Activated T-cell treated with anti-CD3 and anti-CD28 coated beads for 48 hours (primary cell): ENCODE measurements at regions not wholly inside any gene's neighbourhood (a gene's known extent, or its start where the extent isn't known, plus 50 kb on each side); places are given as distances from the start of the nearest gene placed in this dataset.
"Not testable (repeated sequence)": the region's sequence is repeated elsewhere in the genome, so short reads cannot be mapped to it uniquely, and the experiment has no call there.

Source experiments
- DNase-seq: peaks from one replicate; pipeline ENCODE4 v3.0.0-alpha.2; 2020; ENCODE audit warnings: low read depth

DNA sequence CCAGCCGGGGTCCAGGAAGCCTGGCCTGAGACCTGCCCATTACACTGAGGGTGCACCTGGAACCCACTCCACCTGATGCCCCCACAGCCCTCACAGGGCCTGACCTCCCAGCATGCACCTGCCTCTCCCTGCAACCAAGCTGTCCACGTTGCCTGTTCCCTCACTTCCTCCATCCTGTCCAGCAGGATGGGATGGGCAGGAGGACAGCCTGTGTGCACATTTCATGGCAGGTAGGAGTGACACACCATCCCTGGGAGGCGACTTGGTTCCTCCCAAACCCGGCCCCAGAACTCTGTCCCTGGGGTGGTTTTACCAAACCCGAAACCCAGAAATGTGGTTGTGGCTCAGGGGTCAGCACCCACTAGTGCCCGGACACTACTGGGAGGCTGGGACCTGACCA is 203.8 kb upstream of the ZNF519 start:
- DNase-seq: not testable (repeated sequence)

DNA sequence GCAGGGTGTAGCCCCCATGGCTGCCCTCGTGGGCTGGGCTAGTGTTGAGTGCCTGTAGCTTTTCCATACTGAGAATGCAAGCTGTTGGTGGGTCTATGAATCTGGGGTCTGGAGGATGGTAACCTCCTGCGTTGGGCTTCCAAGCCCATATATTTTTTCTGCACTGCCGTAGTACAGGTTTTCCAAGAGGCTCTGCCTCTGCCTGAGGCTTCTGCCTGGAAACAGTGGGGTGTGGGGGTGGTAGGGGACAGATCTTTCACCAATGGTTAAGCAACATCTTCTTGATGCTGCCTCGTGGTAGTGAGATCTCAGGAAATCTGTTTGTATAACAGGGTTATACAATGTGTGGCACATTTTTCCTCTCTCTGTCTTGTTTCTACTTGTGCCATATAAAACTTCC is 189.0 kb upstream of the ZNF519 start:
- not testable (repeated sequence) for DNase-seq

- not testable (repeated sequence) for DNase-seq
Observed at GRCh38 chr18:14301255-14301654, 169.0 kb upstream of the ZNF519 start.

DNA sequence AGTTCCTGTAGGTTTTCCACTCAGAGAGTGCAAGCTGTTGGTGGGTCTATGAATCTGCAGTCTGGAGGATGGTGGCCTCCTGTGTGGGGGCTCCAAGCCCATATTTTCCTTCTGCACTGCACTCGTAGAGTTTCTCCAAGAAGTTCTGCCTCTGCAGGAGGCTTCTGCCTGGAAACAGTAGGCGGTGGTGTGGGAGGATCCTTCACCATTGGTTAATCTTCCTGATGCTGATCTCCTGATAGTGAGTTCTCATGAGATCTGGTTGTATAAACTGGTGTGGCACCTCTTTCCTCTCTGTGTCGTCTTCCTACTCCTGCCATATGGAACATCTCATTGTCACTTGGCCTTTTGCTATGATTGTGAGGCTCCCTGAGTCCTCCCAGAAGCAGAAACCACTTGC is 162.8 kb upstream of the ZNF519 start:
- not testable (repeated sequence) for DNase-seq

- no peak for DNase-seq
Observed at GRCh38 chr18:14285053-14285452, 152.8 kb upstream of the ZNF519 start.

DNA sequence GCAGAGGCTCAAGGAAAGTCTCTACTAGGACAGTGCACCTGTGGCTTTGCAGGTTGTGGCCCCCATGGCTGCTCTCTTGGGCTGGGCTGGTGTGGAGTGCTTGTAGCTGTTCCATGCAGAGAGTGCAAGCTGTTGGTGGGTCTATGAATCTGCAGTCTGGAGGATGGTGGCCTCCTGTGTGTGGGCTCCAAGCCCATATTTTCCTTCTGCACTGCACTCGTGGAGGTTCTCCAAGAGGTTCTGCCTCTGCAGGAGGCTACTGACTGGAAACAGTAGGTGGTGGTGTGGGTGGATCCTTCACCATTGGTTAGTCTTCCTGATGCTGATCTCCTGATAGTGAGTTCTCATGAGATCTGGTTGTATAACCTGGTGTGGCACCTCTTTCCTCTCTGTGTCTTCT is 143.2 kb upstream of the ZNF519 start:
- DNase-seq: not testable (repeated sequence)

DNA sequence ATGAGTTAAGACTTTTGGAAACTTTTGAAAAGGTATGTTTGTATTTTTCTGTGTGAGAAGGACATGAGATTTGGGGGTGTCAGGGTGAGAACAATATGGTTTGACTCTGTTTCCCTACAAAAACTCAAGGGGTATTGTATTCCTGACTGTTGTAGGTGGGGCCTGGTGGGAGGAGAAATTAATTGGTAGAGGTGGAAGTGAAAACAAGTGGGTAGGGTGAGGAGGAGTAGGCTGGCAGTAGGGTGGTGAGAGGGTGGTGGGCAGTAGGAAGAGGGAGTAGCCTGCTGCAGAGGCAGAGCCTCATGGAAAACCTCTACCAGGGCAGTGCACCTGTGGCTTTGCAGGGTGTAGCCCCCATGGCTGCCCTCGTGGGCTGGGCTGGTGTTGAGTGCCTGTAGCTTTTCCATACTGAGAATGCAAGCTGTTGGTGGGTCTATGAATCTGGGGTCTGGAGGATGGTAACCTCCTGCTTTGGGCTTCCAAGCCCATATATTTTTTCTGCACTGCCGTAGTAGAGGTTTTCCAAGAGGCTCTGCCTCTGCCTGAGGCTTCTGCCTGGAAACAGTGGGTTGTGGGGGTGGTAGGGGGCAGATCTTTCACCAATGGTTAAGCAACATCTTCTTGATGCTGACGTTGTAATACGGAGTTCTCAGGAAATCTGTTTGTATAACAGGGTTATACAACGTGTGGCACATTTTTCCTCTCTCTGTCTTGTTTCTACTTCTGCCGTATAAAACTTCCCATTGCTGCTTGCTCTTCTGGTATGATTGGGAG is 133.6 kb upstream of the ZNF519 start:
- DNase-seq: not testable (repeated sequence)

GRCh38 chr18:14262786-14263185 is 130.6 kb upstream of the ZNF519 start:
- not testable (repeated sequence) for DNase-seq

DNA sequence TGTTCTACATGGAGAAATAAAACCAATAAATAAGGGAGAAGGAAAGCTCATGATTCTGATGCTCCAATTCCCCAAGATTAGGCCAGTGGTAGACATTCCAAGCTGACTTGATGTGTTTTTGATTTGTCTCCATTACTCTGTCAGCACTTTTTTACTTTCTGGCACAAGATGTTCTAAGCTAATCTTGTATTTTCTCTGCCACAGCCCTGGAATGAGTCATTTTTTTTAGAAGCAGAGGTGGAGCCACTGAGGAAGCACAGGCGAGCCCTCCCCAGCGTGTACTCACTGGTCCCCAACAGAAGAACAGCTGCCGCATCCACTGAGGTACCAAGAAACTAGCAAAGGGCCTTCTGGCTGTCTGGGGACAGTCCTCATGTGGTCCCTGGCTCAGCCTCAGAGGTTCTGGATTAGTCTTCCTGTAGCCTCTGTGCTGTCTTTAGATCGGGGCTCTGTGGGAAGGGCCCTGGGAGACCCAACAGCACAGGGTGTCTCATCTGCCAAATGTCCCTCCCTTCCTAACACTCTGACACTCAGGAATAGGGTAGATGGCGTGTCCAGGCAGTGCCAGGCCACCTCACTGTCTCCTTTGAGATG is 117.9 kb upstream of the ZNF519 start:
- DNase-seq: not testable (repeated sequence)

DNA sequence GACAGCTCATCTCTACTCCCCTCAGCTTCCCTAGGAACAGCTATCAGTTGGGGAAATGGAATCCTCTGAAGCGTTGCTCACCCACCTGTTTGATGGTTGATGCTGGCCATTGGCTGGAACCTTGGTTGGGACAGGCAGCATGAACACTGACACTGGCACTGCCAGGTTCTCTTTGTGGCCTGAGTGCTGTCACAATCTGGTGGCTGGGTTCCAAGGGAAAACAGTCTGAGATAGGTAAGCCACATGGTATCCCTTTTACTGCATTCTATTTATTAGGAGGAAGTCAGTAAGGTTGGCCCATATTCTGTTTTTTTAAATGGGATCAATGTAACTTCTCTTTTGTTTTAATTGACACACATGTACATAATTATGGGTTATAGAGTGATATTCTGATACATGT is 107.0 kb upstream of the ZNF519 start:
- not testable (repeated sequence) for DNase-seq

GRCh38 chr18:14236356-14237048 is 104.3 kb upstream of the ZNF519 start:
- DNase-seq: not testable (repeated sequence)

DNA sequence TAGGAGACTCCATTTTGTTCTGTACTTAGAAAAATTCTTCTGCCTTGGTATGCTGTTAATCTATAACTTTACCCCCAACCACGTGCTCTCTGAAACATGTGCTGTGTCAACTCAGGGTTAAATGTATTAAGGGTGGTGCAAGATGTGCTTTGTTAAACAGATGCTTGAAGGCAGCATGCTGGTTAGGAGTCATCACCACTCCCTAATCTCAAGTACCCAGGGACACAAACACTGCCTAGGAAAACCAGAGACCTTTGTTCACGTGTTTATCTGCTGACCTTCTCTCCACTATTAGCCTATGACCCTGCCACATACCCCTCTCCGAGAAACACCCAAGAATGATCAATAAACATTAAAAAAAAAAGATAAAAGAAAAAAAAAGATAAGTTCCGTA is 93.0 kb upstream of the ZNF519 start:
- not testable (repeated sequence) for DNase-seq

DNA sequence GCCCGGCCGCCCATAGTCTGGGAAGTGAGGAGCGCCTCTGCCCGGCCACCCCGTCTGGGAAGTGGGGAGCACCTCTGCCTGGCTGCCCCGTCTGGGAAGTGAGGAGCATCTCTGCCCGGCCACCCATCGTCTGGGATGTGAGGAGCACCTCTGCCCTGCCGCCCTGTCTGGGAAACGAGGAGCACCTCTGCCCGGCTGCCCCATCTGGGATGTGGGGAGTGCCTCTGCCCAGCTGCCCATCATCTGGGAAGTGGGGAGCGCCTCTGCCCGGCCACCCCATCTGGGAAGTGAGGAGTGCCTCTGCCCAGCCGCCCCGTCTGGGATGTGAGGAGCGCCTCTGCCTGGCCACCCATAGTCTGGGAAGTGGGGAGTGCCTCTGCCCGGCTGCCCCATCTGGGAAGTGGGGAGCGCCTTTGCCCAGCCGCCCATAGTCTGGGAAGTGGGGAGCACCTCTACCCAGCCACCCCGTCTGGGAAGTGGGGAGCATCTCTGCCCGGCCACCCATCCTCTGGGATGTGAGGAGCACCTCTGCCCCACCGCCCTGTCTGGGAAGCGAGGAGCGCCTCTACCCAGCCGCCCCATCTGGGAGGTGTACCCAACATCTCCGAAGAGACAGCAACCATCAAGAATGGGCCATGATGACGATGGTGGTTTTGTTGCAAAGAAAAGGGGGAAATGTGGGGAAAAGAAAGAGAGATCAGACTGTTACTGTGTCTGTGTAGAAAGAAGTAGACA is 92.5 kb upstream of the ZNF519 start:
- not testable (repeated sequence) for DNase-seq

GRCh38 chr18:14223919-14224318 is 91.7 kb upstream of the ZNF519 start:
- not testable (repeated sequence) for DNase-seq

DNA sequence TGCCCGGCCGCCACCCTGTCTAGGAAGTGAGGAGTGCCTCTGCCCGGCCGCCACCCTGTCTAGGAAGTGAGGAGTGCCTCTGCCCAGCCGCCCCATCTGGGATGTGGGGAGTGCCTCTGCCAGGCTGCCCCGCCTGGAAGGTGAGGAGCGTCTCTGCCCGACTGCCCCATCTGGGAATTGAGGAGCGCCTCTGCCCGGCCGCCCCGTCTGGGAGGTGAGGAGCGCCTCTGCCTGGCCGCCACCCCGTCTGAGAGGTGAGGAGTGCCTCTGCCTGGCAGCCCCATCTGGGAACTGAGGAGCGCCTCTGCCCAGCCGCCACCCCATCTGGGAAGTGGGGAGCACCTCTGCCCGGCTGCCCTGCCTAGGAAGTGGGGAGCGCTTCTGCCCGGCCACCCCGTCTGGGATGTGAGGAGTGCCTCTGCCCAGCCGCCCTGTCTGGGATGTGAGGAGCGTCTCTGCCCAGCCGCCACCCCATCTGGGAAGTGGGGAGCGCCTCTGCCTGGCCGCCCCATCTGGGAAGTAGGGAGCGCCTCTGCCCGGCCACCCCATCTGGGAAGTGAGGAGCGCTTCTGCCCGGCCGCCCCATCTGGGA is 91.1 kb upstream of the ZNF519 start:
- DNase-seq: not testable (repeated sequence)

DNA sequence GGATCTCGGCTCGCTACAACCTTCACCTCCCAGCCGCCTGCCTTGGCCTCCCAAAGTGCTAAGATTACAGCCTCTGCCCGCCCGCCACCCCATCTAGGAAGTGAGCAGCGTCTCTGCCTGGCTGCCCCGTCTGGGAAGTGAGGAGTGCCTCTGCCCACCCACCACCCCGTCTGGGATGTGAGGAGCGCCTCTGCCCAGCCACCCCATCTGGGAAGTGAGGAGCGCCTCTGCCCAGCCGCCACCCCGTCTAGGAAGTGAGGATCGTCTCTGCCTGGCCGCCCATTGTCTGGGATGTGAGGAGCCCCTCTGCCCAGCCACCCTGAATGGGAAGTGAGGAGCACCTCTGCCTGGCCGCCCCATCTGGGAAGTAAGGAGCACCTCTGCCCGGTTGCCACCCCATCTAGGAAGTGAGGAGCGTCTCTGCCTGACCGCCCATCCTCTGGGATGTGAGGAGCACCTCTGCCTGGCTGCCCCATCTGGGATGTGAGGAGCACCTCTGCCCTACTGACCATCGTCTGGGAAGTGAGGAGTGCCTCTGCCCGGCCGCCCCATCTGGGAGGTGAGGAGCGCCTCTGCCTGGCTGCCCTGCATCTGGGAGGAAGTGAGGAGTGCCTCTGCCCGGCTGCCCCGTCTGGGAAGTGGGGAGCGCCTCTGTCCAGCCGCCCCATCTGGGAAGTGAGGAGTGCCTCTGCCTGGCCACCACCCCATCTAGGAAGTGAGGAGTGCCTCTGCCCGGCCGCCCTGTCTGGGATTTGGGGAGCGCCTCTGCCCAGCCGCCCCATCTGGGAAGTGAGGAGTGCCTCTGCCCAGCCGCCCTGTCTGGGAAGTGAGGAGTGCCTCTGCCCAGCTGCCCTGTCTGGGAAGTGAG is 90.4 kb upstream of the ZNF519 start:
- DNase-seq: not testable (repeated sequence)

DNA sequence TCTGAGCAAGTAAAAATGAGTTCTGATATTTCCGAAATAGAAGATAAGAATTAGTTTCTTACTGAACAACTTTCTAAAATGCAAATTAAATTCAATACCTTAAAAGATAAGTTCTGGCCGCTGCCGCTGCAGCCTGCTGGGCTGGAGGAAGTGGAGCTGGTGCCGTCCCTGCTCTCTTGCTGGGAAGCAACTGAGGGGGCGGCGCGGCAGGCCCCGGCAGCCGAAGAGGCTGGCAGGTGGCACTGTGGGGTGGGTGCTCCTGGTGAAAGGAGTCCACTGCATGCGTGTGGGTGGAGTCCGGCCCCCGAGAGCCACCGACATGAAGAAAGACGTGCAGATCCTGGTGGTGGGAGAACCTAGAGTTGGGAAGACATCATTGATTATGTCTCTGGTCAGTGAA is 89.5 kb upstream of the ZNF519 start:
- DNase-seq: no peak

DNA sequence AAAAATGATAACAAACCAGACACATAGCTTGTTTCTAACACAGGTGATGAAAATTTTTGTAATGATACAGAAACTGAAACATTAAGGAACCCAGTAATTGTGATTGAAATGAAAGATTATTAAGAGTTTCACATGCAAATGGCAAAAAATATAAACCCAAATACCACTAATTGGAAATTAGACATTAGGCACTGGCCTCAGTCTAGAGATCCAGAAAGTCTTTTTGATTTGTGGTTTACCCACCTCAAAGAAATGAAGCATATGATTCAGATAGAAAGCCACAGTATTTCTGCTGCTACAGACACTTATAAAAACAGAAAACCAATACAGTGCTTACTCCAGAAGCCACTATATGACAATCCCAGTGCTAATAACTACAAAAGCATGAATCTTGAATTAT is 83.7 kb upstream of the ZNF519 start:
- DNase-seq: not testable (repeated sequence)

DNA sequence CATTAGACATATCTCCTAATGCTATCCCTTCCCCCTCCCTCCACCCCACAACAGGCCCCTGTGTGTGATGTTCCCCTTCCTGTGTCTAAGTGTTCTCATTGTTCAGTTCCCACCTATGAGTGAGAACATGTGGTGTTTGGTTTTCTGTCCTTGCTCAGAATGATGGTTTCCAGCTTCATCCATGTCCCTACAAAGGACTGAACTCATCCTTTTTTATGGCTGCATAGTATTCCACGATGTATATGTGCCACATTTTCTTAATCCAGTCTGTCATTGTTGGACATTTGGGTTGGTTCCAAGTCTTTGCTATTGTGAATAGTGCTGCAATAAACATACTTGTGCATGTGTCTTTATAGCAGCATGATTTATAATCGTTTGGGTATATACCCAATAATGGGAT is 71.2 kb upstream of the ZNF519 start:
- DNase-seq: not testable (repeated sequence)

DNA sequence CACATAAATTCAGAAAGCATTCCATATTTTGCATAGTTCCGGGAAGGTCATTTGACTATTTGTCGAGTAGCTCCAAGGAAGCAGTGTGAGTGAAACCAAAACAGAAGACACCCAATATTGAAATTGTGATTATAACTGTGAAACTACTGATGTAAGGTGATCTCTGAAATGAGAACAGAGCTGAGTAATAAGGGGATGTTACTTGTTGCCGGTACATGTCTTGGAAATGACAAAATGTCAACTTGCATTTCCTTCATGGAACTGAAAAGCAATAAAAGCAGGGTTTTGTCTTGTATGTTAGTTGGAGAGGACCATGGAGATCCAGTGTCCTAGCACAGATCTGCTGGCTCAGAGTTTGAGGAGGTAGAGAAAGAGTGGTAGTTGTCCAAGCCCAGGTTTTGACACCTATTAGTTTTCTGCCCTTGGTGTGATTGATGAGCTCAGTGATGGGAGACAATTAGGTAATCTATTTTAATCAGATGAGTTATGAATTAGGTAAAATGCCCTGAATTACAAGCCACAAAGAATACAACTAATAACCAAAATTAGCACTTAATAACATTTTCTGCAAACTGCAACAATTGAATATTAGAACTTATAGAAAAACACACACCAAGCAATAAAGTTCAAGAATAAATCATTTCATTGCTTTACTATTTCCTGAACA is 58.7 kb upstream of the ZNF519 start:
- not testable (repeated sequence) for DNase-seq
